Activated CD4-positive, alpha-beta T cell treated with anti-CD3 and anti-CD28 coated beads, Interleukin-2, amount 50 U/mL, for 48 hours (primary cell): ENCODE measurements at regions not wholly inside any gene's neighbourhood (a gene's known extent, or its start where the extent isn't known, plus 50 kb on each side); places are given as distances from the start of the nearest gene placed in this dataset.
A peak's percentile ranks its signal among the peaks of the same experiment; 100 is the strongest.
"Not testable (repeated sequence)": the region's sequence is repeated elsewhere in the genome, so short reads cannot be mapped to it uniquely, and the experiment has no call there.

Experiments
- DNase-seq, 2 experiments: peaks; one replicate each; pipeline ENCODE4 v3.0.0-alpha.2; 2020

DNA sequence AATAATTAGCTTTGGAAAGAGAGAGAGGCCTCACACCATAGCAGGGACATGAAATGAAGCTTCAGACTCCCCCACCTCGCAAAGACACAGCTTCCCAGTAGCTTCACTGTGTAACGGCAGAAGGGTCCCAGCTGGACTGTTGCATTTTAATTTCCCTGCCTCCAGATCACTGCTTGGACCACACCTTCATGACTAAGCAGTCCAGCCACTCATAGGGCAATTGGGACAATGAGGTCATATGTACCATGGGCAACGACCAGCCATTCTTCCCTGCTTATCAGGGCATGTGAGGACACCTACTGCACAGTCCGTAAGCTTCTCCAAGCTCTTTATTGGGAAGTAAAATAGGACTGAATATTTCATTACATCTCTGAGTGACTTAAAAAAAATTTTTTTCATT lies 183.0 kb downstream of the MREG start:
- DNase-seq = no peak

DNA sequence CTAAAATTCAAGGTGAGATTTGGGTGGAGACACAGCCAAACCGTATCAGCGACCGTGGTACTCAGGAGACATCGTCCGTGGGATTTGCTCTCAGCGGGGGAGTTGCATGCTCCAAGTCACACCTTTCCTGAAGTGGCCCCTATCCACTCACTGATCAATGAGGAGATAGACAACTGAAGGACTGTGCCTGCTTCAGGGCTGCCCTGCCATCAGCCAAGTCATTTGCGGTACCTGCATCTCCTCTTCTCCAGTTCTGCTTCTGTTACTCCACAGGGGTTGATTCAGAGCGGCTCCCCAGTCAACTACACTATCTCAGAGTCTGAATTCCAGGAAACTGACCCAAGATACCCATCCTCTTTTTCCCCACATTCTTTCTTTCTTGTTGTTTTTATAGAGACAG lies 184.1 kb downstream of the MREG start:
- no peak for DNase-seq

DNA sequence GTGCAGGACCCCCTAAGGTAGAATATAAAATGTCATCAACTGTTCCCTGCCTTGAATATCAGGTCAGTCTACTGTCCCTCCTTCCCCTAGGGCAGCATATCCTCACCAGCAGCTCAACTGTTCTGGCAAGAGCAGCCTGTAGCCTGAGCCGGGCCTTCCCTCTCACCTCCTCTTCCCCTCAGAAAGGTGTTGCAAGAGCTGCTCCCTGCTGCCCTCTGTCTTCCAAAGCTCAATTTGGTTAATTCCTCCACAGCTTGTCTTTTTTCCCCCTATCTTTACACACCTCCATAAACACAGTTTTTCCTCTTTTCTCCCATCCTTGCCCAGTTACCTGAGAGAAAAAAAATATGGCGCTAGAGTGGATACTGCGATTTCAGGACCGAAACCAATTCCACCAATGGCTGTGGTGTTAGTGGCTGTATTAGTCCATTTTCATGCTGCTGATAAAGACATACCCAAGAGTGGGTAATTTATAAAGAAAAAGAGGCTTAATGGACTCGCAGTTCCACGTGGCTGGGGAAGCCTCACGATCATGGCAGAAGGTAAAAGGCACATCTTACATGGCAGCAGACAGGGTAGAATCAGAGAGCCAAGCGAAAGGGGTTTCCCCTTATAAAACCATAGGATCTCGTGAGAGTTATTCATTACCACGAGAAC lies 184.7 kb downstream of the MREG start:
- DNase-seq = peak; percentile 48 to 50

DNA sequence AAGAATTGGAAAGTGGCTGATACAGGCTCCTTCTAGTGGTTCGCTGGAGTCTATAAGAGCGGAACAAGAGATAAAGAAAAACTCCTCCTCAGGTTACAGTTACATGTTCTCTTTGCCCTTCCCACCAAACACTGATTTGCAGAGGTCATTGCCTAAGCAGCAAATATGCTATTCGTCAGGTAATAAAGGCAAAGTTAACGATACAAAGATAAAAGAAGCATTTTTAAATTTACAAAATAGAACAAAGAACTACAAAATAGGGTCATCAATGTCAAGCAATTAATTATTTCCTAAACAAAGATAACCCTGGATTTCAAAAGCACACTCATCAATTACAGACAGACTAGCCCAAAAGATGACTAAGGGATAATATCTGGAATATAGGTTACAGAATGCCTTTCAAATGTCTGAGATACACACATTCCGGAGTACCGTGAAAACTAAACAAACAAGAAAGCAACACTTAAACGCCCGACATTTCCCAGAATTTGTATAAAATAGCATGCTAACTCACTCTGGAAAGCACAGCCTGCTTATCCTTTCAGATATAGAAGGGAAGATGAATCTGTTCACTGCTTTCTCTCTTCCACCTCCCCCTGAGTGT lies 186.4 kb downstream of the MREG start:
- no peak for DNase-seq

DNA sequence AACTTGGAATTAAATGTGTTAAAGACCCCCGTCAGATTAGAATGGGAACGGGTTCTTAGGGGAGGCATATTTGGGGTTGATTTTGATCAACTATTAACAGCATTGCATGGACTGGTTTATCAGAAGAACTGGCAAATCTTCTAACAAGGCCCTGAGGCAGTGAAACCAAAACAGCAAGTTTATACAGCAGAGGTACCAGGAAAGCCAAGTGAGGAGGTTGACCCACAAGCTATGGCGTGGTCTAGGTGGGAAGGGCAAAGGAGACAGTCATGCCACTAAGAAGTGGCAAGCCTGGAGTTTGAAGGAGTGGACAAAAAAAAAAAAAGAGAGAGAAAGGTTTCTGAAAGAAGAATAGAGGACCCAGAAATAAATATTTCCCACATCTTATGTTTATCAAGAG lies 187.0 kb downstream of the MREG start:
- DNase-seq = no peak

DNA sequence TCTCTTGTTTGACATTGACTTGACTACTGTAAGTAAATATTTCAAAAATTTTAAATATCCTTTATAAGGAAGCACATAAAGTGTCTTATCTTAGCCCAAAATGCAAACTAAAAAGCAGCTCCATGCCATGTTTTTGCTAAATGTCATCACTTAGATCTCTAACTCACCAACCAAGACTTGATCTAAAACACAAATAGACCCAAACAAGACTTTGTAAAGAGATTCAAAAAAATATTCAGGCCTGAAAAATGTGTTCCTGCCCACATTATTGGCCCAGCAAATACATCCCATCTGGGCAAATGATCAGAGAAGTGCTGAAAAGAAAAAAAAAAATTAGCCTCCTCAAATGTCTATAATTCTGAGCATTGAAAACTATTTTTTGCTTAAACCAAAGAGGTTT lies 187.6 kb downstream of the MREG start:
- no peak for DNase-seq

DNA sequence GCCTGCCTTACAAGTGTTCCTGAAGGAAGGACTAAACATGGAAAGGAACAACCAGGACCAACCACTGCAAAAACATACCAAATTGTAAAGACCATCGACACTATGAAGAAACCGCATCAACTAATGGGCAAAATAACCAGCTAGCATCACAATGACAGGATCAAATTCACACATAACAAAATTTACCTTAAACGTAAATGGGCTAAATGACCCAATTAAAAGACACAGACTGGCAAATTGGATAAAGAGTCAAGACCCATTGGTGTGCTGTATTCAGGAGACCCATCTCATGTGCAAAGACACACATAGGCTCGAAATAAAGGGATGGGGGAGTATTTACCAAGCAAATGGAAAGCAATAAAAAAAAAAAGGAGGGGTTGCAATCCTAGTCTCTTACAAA lies 192.1 kb downstream of the MREG start:
- DNase-seq = not testable (repeated sequence)

DNA sequence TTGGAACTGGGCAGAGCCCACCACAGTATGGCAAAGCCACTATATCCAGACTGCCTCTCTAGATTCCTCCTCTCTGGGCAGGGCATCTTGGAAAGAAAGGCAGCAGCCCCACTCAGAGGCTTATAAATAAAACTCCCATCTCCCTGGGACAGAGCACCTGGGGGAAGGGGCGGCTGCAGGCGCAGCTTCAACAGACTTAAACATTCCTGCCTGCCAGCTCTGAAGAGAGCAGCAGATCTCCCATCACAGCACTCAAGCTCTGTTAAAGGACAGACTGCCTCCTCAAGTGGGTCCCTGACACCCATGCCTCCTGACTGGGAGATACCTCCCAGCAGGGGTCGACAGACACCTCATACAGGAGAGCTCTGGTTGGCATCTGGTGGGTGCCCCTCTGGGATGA lies 193.6 kb downstream of the MREG start:
- not testable (repeated sequence) for DNase-seq

DNA sequence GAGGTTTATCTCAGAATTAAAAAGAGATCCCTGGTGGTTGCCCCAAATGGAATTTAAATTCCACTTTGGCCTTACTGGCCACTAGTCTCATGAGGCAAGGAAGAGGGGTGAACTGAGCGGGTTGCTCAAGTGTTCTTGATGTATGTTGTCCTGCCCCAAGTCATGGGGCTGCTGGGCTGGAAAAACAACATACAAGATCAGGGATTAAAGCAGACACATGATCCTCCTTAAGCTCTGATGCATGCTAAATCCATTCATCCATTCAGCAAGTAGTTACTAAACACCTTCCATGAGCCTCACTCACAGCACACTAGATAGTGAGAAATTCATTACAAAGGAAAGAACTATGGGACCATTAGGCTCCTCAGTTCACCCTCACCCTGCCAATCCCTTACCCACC lies 196.3 kb downstream of the MREG start:
- no peak for DNase-seq

DNA sequence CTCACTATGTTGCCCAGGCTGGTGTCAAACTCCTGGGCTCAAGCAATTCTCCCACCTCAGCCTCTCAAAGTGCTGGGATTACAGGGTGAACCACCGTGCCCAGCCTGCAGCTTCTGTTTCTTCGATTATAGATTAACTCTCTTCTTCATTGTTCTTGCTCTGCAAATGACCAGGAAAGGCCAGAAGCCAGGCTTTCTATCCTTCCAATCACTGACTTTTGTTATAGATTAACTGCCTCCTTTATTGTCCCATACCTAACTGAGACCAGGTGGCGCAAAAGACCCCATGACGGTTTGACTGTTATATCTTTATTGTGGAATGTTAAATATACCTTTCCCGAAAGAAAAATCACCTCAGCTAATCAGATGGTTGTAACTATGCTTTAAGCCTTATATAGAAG lies 196.9 kb downstream of the MREG start:
- DNase-seq = no peak

DNA sequence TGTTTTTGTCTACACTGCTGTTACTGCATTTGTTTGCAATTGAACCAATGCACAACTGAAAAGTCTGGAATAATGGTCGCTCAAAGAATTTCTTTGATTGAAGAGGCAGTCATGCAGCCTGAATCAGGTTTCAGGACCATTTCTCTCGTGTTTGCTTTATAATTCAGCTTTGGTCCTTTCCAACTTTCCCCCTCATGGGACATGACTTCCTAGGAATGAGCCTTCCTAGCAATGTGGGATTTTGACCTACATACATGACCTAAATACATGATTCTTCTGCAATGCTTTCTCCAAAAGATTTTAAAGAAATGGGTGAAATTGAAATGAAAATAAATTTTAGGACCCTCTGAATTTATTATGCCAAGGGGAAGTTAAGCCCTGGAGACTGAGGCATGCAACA lies 197.4 kb downstream of the MREG start:
- no peak for DNase-seq

DNA sequence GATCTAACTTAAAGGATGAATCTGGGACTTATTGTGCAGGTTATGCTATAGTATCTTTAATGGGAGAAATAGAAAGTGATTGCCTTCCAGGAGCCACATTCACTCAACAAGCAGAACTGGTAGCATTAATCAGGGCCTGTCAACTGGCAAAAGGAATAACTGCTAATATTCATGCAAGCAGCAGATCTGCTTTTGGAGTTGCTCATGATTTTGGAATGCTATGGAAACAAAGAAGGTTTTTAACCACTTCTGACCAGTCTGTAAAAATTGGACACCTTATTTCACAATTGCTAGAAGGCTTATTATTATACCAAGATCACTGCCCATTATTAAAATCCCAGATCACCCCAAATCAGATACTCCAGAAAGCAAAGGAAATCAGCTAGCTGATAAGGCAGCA lies 200.4 kb downstream of the MREG start:
- DNase-seq = no peak

DNA sequence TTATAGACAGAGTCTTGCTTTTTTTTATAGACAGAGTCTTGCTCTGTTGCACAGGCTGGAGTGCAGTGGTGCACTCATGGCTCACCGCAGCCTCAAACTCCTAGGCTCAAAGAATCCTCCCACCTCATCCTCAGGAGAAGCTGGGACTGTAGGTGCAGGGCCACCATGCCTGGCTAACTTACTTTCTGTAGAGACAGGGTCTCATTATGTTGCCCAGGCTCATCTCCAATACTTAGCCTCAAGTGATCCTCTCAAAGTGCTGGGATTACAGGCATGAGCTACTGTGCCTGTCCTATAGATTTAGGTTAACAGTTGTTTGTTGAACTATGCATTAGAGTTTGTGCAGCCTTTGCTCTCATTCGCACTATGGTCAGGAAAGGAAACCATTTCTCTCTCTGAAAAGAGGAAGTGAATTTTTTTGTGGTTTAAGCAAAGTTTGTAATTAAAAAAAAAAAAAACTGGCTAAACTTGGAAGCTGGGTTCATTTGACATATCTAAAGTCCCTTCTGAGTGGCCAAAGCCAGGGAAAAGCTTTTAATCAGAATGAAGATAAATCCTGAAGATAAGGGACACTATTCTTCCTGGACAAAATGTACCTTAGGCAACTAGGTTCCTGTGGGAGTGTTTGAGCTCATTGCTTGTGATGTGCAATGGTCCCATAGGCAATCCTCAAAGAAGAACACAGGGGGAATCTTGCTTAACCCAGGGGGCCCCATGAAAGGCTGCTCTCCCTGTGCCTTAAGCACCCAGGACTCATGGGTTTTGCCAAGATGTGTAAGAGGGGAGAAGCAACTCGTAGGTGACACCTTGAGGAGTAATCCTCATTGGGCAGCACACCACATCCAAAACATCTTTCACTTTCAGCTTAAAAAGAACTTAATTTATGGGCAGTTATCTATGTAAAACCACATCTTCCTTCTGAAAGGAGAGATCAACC lies 201.7 kb downstream of the MREG start:
- no peak for DNase-seq

DNA sequence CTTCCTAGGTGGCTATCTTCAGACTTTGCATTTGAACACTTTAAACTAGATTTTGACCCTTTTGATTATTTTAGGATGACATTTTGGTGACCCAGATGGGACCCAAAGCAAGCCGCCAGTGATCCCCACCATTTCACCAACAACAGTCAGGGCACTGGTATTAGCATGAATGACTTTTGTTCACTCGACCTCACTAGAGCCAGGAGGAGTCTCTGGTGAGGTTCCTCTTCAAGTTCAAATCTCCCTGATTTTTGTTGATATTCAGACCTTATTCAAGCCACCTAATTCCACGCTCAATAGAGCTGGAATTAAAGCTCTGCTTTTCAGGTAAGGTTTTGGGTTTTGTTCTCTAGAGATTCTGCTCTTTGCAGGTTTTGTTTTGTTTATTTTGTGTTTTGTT lies 202.3 kb downstream of the MREG start:
- DNase-seq = no peak

DNA sequence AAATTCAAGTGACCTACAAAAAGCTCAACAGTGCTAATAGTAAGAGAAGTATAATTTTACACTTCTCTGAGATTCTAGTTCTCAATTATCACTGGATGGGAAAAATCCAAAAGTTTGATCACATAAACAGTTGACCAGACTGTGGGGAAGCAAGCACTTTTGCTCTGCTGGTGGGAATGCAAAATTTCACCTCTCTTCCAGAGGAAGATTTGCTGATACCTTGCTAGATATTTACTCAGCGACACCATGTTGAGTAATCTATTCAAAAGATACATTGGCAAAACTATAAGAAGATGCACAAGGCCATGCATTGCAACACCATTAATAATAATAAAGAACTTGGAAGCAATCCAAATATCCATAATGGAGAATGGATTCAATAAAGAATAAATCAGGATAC lies 204.4 kb downstream of the MREG start:
- no peak for DNase-seq

DNA sequence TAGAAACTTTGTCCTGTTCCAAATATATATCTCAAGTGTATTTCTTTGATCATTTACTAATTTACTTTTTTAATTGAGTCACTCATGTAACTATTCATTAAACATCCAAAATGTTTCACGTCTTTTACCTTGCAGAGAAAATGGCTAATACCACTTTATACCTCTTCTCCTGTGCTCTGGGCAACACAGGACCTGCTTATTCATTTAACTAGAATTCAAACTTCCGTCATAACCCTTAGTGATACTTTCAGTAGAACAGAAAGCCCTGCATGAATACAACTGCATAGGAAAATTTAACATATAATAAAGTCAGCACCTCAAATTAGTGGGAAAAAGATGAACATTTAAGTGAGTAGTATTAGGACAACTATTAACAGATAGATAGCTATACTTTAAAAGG lies 205.2 kb downstream of the MREG start:
- DNase-seq = no peak

DNA sequence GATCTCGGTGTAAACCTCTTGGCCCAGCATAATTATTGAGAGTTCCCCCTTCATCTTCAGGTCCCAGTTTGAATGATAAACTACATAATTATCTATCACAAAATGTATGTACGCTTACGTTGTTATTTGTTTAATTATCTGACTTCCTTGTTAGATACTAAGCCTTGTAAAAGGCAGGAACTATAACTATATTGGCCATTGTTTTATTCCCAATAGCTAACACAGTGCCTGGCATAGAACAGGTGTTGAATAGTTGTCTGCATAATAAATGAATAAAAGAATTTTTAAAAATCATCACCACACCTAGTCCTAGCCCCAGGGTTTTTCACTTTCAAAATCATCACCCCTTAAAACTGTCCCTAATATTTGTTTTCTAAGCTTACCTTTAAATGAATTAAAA lies 207.9 kb downstream of the MREG start:
- no peak for DNase-seq

DNA sequence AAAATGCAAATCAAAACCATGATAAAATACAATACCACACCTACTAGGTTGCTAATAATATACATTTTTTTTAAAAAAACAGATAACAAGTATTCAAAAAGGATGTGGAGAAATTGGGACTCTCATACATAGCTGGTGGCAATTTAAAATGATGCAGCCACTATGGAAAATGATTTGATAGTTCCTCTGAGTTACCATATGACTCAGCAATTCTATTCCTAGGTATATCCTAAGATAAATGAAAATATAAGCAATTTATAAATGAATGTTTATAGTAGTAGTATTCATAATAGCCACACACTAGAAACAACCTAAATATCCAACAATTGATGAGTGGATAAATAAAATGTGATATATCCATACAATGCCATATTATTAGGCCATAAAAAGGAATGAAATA lies 210.2 kb downstream of the MREG start:
- DNase-seq = no peak

DNA sequence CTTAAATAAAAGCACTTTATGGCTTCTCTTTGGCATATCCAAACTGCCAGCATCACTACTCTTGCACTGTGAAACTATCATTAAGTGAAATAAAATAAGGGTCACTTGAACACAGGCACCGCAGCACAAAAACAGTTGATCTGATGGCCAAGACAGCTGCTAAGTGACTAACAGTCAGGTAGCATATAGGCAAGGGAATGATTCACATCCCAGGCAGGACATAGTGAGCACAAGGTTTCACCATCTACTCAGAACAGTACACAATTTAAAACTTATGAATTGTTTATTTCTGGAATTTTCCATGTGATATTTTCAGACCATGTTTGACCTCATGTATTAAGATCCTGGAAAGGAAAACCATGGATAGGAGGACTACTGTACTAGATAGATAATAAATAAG lies 214.2 kb downstream of the MREG start:
- no peak for DNase-seq

DNA sequence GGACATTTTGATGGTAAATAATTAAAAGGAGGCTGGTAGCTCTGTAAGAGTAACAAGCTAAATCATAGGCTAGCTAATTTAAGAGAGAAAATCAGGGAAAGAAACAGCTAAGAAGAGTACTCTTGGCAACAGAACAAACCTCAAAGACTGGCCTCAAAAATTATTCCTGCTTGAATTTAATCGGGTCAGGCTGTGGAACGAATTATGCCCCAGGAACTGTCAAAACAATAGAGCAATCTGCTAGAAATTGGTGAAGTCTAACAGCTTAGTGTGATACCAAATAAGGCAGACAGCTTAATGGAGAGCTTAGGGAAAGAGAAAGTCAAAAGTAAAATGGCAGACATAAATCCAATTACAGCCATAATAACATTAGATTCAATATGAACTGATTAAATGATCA lies 215.7 kb downstream of the MREG start:
- DNase-seq = no peak

DNA sequence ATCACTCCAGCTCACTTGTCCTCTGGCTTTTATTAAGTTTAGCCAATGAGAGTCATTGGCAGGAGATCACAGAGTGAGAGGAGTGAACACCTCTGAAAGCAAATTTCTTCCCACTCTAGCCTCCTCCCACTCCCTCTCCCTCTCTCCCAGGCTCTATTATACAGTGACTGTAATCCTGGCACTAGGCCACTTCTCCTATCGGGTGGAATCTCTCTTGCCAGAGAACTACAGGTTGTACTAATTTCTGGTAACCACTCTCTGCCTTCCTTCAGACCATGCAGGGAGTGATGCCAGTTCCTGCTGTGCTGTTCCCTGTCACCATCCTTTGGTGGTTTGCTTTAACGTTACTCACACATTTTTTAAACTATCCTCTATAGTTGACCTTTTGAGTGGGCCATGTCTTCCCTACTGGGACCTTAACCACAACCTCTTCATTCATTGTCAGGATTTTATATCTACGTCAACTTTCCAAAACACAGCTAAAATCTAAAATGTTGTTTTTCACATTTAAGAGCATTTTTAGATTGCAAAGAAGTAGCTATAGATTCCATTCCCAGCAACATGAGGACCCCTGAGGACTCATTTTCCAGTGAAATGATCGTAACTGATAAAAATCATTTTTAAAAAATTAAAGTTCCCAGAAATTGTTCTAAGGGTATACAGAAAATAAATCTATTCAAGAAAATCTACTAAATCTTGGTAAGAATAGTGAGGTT lies 217.1 kb downstream of the MREG start:
- DNase-seq = peak in 1 of 2 experiments; percentile 13

DNA sequence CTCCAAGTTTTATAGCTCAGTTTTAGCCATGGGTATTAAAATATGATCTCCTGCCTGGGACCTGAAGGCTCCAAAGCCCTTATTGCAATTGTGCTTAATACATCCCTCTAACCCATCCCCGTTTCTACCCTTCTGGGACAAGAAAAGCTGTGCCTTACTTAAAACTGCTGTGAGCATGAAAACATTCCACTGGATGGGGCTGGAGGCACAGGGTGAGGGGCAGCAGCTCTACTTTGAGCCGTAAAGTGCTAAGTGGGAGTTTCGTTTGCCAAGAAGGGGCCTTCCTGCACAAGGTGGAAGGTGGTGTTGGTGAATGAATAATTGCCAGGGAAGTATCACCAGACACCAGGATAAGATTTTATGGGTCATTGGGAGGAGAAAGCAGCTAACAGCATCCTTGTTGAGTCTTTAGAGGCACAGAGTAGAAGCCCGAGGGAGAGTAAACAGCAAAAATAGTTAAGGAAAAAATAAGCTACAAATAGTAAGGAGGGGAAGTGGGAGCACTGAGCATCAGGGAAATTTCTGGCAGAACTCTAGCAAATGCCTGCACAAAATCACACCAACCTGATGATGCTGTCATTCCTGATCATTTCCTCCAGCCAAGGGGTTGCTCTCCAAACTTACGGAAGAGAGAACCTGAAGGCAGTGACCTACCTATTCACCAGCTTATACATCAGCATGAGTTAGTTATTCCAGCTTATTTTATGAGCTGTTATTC lies 218.4 kb downstream of the MREG start:
- no peak for DNase-seq
